ENCODE measurements at regions not wholly inside any gene's neighbourhood (a gene's known extent, or its start where the extent isn't known, plus 50 kb on each side); places are given as distances from the start of the nearest gene placed in this dataset.
"Not testable (repeated sequence)": the region's sequence is repeated elsewhere in the genome, so short reads cannot be mapped to it uniquely, and the experiment has no call there.

DNA sequence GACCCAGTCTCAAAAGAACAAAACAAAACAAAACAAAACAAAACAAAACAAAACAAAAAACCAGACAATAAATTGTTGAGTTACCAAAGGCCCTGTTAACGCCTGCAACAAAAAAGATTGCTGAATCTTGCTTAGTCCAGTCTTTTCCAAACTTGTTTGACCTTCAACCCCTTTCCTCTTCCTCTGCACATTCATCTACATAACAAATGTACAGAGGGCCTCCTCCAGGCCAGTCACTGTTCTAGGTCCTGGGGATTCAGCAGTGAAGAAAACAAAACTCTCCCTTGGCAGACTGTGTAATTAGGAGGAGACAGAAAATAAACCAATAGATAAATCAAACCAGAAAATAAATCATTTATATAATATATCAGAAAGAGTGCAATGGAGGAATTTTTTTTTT is 294.0 kb upstream of the ADGRL2 start:
- ATAC-seq, result no peak
- Mint-ChIP-seq H3K27me3 (no peaks in the 10 kb centered on the region), H3K4me1 (no peaks in the 10 kb centered on the region), H3K36me3 (no peaks in the 10 kb centered on the region), H3K9me3 (ENCODE audit: low read depth) (peaks cover 2% of the 10 kb centered on the region), H3K27ac (no peak overlapping the region), H3K4me3 (no peak overlapping the region)
- DNase-seq, result no peak
- CTCF ChIA-PET, result no interaction called here

DNA sequence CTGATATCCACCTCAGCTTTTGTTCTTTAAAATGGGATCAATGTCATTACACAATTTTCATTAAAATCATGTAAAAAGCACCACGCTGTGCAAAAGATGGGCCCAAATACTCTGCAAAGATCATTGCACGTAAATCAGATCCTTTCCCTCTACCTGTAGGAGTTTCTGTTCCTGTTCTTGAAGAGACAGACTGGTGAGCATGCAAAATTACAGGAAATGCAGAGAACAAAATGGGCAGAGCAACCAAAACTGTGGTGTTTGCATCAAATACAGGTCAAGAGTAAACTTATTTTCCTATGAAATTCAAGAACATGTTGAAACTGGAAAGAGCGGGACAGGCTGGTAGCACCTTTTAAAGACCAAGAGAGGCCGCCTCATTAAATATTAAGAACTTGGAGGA is 294.9 kb upstream of the ADGRL2 start:
- Mint-ChIP-seq H3K36me3 (no peaks in the 10 kb centered on the region), H3K4me3 (no peak overlapping the region), H3K27ac (no peak overlapping the region), H3K9me3 (ENCODE audit: low read depth) (peaks cover 2% of the 10 kb centered on the region), H3K4me1 (no peaks in the 10 kb centered on the region), H3K27me3 (no peaks in the 10 kb centered on the region)
- DNase-seq (no peak), ATAC-seq (no peak)
- CTCF ChIA-PET, result no interaction called here

DNA sequence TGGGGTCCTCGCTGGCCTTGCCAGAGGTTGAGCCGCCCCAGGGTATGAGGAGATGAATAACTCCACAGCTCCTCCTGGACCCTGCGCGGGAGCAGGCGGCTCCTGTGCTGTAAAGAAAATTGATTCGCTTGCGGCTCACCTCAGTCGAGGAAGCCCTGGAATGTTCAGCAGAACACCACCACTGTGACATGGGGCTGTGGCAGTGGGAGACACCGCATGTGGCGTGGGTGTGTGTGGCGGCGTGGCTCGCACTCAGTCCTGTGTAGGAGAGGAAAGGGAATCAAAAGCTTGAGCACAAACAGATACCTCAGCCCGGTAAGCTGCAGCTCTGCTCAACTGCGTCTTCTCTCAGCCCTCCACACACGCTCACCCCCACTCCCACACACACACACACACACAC is 295.9 kb upstream of the ADGRL2 start:
- H3K4me3 Mint-ChIP-seq; DNase-seq; ATAC-seq; CTCF ChIA-PET; H3K36me3 Mint-ChIP-seq; H3K27me3 Mint-ChIP-seq; H3K4me1 Mint-ChIP-seq; H3K27ac Mint-ChIP-seq; H3K9me3 Mint-ChIP-seq (ENCODE audit: low read depth): not testable (repeated sequence)

DNA sequence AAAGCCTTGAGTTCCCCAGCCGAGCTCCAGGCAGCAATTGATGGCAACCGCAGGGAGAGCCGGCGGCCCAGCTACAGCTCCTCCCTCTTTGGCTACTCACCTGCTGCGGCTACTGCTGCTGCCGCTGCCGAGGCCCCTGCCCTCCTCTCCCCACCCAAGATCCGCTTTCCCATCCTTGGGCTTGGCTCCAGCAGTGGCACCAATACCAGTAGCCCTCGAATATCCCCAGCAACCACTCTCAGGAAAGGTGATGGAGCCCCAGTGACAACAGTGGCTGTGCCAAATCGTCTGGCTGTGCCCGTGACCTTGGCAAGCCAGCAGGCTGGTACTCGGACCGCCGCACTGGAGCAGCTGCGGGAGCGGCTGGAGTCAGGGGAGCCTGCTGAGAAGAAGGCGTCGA is 298.0 kb upstream of the ADGRL2 start:
- CTCF ChIA-PET; H3K27ac Mint-ChIP-seq; H3K9me3 Mint-ChIP-seq (ENCODE audit: low read depth); H3K4me1 Mint-ChIP-seq; H3K27me3 Mint-ChIP-seq; DNase-seq; ATAC-seq; H3K36me3 Mint-ChIP-seq; H3K4me3 Mint-ChIP-seq: not testable (repeated sequence)

DNA sequence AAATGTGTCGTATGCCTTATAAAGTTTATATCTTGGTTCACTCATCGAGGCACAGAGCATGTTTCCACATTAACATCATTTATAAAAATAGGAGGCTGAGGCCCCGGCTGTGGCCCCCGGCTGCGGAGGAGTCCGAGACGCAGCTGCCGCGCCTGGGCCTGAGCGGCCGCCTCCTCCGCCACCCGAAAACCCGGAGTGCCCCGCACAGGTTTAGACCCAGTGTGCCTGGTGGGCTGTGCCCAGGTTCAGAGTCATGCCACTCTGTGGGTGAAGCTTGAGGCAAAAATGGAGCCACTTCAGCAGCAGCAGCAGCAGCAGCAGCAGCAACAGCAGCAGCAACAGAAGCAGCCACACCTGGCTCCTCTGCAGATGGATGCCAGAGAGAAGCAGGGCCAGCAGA is 299.2 kb upstream of the ADGRL2 start:
- H3K27ac Mint-ChIP-seq; H3K9me3 Mint-ChIP-seq (ENCODE audit: low read depth); DNase-seq; H3K4me3 Mint-ChIP-seq; CTCF ChIA-PET; H3K4me1 Mint-ChIP-seq; H3K27me3 Mint-ChIP-seq; H3K36me3 Mint-ChIP-seq: not testable (repeated sequence)
- ATAC-seq, result peak; percentile 9

DNA sequence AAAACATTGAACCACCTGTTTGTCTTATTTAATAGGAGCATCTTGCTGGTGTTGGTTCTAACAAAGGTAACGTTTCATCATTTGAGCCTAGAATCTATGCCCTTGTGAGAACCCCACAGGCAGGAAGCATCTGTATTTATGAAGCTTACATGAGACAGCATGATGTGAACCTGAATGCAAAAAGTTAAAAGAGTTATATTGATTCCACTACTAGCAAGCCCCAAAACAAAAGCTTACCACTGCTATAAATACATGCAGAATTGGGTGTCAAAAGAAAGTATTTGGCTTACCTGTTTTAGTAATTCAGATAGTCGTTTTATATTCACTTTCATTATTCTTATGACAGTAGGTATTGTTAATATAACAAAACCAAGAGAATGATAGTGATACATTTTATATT is 301.2 kb upstream of the ADGRL2 start:
- H3K27ac Mint-ChIP-seq, result no peak overlapping the region
- no peaks in the 10 kb centered on the region for H3K36me3 Mint-ChIP-seq
- no peaks in the 10 kb centered on the region for H3K9me3 Mint-ChIP-seq (ENCODE audit: low read depth)
- no peaks in the 10 kb centered on the region for H3K4me1 Mint-ChIP-seq
- DNase-seq (no peak), ATAC-seq (no peak)
- no peaks in the 10 kb centered on the region for H3K27me3 Mint-ChIP-seq
- no peak overlapping the region for H3K4me3 Mint-ChIP-seq
- CTCF ChIA-PET, result no interaction called here

DNA sequence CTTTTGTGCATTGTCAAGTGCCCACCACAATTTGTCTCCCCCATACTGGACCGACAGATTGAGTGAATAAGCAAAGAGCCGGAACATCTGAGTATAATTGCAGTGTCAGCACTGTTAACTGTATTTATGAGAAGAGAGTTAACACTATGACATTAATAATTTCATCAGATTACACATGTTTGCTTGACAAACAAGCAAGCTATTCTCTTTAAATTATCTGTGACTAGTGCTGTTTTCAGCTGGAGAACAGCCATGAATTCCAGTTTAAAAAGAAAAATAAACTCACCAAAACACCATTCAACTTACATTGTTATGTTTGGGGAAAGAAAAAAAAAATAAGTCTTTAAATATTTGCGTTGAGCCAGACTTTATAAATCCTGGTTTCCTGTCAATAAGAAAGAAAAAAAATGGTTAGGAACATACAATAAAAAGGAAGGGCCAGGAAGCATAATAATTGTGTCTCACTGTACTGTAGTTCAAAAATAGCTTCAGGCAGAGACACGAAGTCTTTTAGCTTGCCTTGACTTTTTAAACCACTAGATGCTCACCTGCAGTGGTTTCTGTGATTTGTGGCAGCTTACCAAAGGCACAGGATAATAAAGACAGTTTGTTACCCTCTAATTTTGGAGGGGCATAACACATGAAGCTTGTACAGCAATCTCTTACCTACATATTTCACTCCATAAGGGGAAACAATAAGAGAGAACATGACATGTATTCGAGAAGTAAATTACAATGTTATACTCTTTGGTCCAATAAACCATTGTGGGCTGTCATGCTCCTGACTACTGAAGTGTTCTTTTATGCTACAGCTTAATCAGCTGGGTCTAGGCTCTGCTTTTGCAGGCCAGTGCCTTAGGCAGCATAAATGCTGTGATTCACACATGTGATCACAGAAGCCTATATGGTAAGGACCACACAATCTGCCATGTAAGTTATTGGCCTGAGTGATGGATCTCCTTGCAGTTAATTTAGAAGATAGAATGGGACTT is 302.0 kb upstream of the ADGRL2 start:
- H3K4me1 Mint-ChIP-seq, result no peaks in the 10 kb centered on the region
- H3K9me3 Mint-ChIP-seq (ENCODE audit: low read depth), result no peaks in the 10 kb centered on the region
- no peak for ATAC-seq
- no peak for DNase-seq
- CTCF ChIA-PET, result no interaction called here
- H3K4me3 Mint-ChIP-seq, result no peak overlapping the region
- no peak overlapping the region for H3K27ac Mint-ChIP-seq
- H3K27me3 Mint-ChIP-seq, result no peaks in the 10 kb centered on the region
- no peaks in the 10 kb centered on the region for H3K36me3 Mint-ChIP-seq

DNA sequence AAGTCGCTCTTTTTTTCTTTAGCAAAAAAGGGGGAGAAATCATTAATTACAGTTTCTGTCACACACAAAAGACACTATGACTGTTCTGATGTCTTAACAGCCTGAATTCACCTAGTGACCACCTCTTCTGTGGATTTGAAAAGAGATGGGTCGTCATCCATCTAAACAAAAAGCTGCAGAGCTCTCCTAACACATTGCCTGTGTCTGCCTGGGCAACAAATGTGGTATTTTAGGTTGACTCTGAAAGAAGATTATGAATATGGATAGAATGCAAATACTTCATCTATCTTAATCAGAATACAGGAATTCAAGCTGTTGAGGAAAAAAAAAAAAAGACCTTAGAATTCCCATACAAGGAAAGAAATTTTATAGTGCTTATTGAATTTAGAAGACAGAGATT is 304.4 kb upstream of the ADGRL2 start:
- no peaks in the 10 kb centered on the region for H3K4me1 Mint-ChIP-seq
- ATAC-seq (no peak), DNase-seq (no peak)
- no peaks in the 10 kb centered on the region for H3K9me3 Mint-ChIP-seq (ENCODE audit: low read depth)
- no peak overlapping the region for H3K27ac Mint-ChIP-seq
- H3K36me3 Mint-ChIP-seq, result no peaks in the 10 kb centered on the region
- CTCF ChIA-PET, result no interaction called here
- no peak overlapping the region for H3K4me3 Mint-ChIP-seq
- H3K27me3 Mint-ChIP-seq, result no peaks in the 10 kb centered on the region

DNA sequence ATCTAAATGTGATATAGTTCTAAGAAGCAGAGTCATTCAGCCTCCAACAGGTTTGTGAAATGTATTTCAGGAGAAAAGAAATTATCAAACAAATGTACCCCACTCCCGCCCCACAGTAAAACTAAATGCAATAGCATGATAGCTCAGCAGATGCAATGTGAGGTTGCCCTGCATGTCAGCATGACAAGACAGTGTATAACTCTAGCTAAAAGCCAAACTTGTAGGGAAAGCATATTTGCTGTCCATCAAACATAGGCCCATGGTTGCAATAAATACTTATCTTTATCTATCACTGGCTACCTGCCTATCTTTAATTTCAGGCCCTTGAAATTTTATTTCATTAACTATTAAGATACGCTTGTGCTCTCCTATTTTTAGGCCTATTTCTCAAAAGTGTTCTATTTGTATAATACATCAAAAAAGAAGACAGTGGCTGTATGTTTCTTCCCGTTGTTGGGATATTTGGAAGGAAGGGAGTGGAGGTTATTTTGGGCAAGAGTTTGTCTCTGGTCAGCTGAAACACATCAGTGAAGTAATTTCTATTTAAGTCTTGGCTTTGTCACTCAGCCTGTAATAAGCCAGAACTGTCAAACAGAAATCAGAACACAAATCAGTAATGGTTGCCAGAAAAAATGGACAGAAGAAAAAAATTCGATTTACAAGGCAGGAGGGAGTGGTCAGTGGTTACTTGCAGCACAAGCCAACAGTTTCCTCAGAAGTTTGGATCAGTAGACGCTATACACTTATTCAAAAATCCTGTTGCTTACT is 307.4 kb upstream of the ADGRL2 start:
- Mint-ChIP-seq H3K9me3 (ENCODE audit: low read depth) (no peaks in the 10 kb centered on the region), H3K36me3 (no peaks in the 10 kb centered on the region), H3K27me3 (no peaks in the 10 kb centered on the region), H3K4me1 (no peaks in the 10 kb centered on the region), H3K4me3 (no peak overlapping the region), H3K27ac (no peak overlapping the region)
- ATAC-seq, result no peak
- CTCF ChIA-PET, result no interaction called here
- DNase-seq, result no peak

DNA sequence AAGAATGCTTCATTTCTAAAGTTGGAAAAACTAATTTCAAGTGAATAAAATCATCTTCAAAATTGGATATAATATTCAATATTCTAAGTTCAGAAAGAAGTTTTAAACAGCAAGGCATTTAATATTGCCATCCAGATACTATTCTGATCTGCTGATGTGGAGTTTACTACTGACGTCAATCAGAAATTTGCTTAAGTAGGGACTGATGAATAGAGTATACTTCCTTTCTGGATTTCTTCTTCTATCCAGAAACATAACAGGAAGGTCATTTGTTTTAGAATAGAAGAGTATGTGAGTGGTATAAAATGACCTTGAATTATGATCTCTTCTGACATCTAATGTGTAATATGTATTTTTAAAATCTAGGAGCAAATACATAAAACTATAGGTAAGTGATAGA is 308.1 kb upstream of the ADGRL2 start:
- no peaks in the 10 kb centered on the region for H3K9me3 Mint-ChIP-seq (ENCODE audit: low read depth)
- DNase-seq, result no peak
- no peaks in the 10 kb centered on the region for H3K4me1 Mint-ChIP-seq
- CTCF ChIA-PET, result no interaction called here
- H3K4me3 Mint-ChIP-seq, result no peak overlapping the region
- H3K27me3 Mint-ChIP-seq, result no peaks in the 10 kb centered on the region
- ATAC-seq, result no peak
- H3K27ac Mint-ChIP-seq, result no peak overlapping the region
- H3K36me3 Mint-ChIP-seq, result no peaks in the 10 kb centered on the region

DNA sequence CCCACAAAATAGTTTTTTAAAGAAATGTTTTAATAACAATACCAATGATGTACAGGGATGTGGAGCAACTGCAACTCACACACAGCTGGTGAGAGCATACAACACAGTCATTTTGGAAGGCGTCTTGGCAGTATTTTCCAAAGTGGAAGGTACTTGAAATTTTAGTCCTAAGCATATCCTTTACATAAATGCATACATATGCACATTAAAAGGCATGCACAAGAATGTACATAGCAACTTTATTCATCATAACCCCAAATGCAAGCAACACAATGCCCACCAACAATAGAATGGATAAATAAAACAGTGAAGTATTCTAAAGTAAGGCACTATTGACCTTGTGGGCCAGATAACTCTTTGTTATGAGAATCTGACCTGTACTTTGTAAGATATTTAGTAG is 310.1 kb upstream of the ADGRL2 start:
- Mint-ChIP-seq H3K4me1 (no peaks in the 10 kb centered on the region), H3K36me3 (no peaks in the 10 kb centered on the region), H3K27me3 (no peaks in the 10 kb centered on the region), H3K9me3 (ENCODE audit: low read depth) (peaks cover 2% of the 10 kb centered on the region), H3K4me3 (no peak overlapping the region), H3K27ac (no peak overlapping the region)
- CTCF ChIA-PET, result no interaction called here
- DNase-seq (no peak), ATAC-seq (no peak)

DNA sequence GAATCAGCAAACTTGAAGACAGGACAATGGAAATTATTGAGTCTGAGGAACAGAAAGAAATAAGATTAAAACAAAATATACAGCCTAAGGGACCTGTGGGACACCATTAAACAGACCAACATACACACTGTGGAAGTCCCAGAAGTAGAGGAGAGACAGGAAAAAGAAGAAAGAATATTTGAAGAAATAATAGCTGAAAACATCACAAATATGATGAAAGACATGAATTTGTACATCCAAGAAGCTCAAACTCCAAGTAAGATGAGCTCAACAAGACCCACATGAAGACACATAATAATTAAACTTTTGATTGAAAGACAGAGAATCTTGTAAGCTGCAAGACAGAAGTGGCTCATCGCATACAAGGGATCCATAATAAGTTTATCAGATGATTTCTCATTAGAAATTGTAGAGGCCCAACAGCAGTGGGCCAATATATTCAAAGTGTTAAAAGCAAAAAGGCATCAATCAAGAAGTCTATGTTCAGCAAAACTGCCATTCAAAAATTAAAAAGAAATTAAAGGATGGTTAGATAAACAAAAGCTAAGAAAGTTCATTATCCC is 311.3 kb upstream of the ADGRL2 start:
- H3K4me3 Mint-ChIP-seq, result no peak overlapping the region
- ATAC-seq, result no peak
- H3K4me1 Mint-ChIP-seq, result no peaks in the 10 kb centered on the region
- DNase-seq, result no peak
- CTCF ChIA-PET, result no interaction called here
- H3K27ac Mint-ChIP-seq, result no peak overlapping the region
- H3K27me3 Mint-ChIP-seq, result no peaks in the 10 kb centered on the region
- H3K36me3 Mint-ChIP-seq, result no peaks in the 10 kb centered on the region
- H3K9me3 Mint-ChIP-seq (ENCODE audit: low read depth), result peaks cover 2% of the 10 kb centered on the region

DNA sequence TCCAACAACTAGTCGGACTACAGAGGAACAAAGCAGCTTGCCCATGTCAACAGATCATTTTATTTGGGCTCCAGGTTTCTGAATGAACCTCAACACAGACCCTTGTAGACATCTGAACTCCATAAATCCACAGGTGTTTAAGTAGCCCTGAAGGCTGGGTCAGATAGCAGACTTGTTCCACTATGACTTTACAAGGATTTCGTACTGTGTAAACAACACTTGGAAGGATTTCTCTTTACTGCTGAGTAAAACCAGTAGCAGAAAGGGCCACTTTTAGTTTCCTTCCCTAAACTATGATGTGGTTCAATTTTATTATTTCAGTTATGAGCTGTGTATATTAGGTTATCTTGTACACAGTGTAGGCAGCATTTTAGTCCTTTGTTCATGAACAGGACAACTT is 316.4 kb upstream of the ADGRL2 start:
- CTCF ChIA-PET, result no interaction called here
- DNase-seq (no peak), ATAC-seq (no peak)
- Mint-ChIP-seq H3K4me1 (no peaks in the 10 kb centered on the region), H3K27me3 (no peaks in the 10 kb centered on the region), H3K4me3 (no peak overlapping the region), H3K9me3 (ENCODE audit: low read depth) (peaks cover 2% of the 10 kb centered on the region), H3K27ac (no peak overlapping the region), H3K36me3 (no peaks in the 10 kb centered on the region)

DNA sequence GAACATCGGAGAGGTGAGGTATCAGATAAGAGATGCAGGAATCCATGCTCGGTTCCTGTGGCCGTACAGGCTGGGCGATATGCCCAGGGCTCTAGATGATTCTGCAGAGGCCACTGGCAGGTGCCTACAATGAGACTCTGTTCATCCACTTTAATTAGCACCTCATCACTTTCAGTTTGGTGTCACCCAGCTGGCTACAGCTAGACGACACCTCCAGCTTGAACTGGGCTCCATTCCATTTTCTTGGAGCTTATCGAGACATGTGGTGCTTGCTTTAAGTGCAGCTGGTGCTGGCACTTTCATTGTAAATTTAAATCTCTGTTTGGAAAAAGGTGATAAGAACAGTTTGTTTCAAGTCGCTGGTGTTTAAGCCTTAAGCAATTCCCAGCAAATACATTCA is 322.5 kb upstream of the ADGRL2 start:
- H3K9me3 Mint-ChIP-seq (ENCODE audit: low read depth), result no peaks in the 10 kb centered on the region
- H3K27ac Mint-ChIP-seq, result no peak overlapping the region
- DNase-seq (no peak), ATAC-seq (no peak)
- CTCF ChIA-PET, result no interaction called here
- no peaks in the 10 kb centered on the region for H3K4me1 Mint-ChIP-seq
- no peaks in the 10 kb centered on the region for H3K27me3 Mint-ChIP-seq
- no peaks in the 10 kb centered on the region for H3K36me3 Mint-ChIP-seq
- no peak overlapping the region for H3K4me3 Mint-ChIP-seq

Measured in activated CD8-positive, alpha-beta memory T cell treated with anti-CD3 and anti-CD28 coated beads, Interleukin-2, amount 10 ng/mL, durations not matched to agents 7 days and 5 days (primary cell).